Stimulated activated naive CD8-positive, alpha-beta T cell treated with anti-CD3 and anti-CD28 coated beads, Interleukin-15, Interleukin-2, amounts not matched to agents 100 U/mL and 50 U/mL, for 24 hours (primary cell): ENCODE measurements at regions not wholly inside any gene's neighbourhood (a gene's known extent, or its start where the extent isn't known, plus 50 kb on each side); places are given as distances from the start of the nearest gene placed in this dataset.

Source experiments
- ATAC-seq: fragments of 150-1000 bp; cut with Tn5 transposase; one replicate; pipeline ENCODE4 v1.10.0; 2021
- DNase-seq: peaks from one replicate; pipeline ENCODE4 v3.0.0; 2021

DNA sequence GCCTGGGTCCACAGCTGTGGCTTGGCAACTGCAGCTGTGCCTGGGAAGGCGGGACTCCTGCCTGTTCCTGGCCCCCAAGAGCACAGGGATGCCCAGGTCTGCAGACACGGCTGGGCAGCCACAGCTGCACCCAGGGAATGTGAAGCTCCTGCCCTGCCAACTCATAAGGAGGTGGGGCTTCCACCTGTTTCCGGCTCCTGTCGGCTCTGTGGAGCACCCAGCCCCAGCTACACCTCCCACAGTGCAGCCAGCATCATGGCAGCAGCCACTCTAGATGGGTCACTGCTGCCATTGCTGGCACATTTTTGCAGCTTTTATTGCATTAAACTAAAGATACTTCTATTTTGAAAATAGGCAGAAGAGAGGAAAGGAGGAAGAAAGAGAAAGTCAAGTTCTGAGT is 207.9 kb downstream of the SAMD5 start:
- ATAC-seq (peak; percentile 23), DNase-seq (no peak)

- no peak for ATAC-seq
These were observed 209.5 kb downstream of the SAMD5 start for GRCh38 chr6:147717991-147718390.

DNA sequence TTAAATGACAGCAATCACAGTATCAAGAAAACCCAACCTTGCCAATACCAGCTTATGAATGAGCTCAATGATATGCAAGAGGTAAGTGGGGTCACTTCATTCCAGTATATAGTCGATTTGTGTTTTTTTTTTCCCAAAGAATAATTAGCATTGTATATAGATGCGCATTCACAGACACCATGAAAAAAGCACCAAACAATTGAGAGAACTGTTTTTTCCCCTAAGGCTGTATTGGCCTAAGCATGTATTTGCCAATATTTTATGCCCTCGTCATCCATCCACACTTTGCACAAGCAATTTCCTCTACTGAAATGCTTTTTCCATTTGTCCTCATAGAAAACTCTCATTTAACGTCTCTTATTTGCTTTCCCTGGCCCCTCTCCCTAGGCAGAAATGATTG is 213.7 kb downstream of the SAMD5 start:
- ATAC-seq (no peak), DNase-seq (no peak)

More at GRCh38 chr6:147717991-147718390, 209.5 kb downstream of the SAMD5 start:
- no peak for DNase-seq

GRCh38 chr6:147724454-147724853 is 216.0 kb downstream of the SAMD5 start:
- DNase-seq (no peak), ATAC-seq (no peak)

GRCh38 chr6:147726342-147726741 is 217.9 kb downstream of the SAMD5 start:
- no peak for ATAC-seq
- DNase-seq, result no peak

GRCh38 chr6:147728903-147729302 is 220.4 kb downstream of the SAMD5 start:
- DNase-seq (no peak), ATAC-seq (no peak)

GRCh38 chr6:147733686-147734085 is 225.2 kb downstream of the SAMD5 start:
- ATAC-seq, result no peak
- no peak for DNase-seq

GRCh38 chr6:147734151-147734550 is 225.7 kb downstream of the SAMD5 start:
- ATAC-seq, result no peak

DNA sequence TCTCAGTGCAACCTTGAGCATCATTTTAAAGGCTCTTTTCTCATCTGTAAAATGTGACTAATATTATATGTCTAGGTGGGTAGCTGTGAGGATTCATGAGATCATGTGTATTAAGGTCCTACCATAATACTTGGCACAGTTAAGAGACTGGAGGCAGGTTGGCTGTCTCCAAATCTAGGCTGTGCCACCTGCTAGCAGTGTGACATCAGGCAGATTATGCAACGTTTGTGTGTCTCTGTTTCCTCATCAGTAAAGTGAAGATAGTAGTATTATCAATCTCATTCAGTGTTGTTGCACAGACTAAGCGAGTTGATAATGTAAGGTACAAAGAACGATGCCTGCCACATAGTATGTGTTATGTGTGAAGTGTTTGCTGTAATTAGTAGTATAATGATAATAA is 227.4 kb downstream of the SAMD5 start:
- no peak for DNase-seq
- no peak for ATAC-seq

More at GRCh38 chr6:147734151-147734550, 225.7 kb downstream of the SAMD5 start:
- DNase-seq, result no peak

DNA sequence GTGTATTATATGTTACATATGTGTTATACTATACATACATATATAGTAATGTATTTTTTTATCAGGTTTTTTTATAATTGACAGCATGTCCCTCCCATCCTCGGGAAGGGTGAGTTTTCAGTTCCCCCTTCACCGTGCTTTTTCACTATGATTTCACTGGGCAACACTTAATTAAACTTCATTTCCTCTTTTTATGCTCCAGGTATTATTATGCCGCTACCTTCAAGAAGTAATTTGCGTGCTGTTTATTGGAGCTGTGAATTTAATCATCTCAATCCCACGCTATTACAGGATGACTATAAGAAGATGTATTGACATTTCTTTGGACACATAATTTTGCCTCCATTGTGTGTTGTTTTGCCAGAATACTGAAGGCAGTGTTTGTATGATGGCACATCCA is 228.6 kb downstream of the SAMD5 start:
- no peak for ATAC-seq

DNA sequence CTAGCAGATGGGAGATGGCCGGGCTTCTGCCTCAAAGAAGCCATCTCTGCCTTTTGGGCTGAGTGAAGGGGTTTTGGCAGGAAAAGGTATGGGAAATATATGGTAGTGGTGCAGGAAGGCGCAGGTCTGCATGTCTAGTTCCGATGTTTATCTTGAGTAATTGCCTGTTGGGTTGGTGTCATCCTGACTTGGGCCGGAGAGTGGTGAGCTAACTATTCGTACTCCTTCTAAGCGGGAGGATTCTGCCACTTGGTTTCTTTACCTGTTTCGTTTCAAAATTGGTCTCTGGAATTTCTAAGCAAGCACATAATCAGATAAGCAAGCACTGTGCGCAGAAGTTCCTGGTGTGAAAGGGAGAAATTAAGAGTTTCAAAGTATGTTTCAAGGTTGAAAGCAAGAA is 229.6 kb downstream of the SAMD5 start:
- no peak for DNase-seq
- no peak for ATAC-seq

More for the DNA sequence above, 228.6 kb downstream of the SAMD5 start:
- no peak for DNase-seq

DNA sequence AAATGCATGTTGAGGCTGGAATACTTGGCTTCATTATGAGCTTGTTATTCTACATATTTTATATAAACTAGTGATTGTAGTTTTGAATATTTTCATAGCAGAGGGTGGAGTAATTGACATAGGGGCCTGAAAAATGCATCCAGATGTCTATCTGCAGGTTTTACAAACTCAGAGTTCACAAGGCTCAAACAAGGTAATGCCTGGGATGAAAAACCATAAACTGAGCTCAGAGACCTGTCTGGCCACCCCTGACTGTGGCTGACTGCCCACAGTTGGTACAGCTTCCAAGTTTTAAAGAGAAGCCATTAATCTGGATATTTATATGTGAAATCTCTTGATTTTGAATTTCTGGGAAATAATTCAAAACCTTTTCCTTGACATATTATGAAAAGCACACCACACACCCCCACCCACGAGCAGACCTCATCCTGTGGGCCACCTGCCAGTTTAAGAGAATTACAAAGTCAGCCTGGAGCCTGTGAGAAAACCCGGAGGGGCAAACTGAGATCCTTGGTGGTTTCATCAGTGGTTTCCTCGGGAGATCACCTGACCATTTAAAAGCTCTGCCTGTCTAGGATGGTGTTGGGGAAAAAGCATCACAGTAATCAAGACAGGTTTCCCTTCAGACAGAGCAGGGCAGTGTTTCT is 230.1 kb downstream of the SAMD5 start:
- DNase-seq, result no peak
- ATAC-seq, result no peak

DNA sequence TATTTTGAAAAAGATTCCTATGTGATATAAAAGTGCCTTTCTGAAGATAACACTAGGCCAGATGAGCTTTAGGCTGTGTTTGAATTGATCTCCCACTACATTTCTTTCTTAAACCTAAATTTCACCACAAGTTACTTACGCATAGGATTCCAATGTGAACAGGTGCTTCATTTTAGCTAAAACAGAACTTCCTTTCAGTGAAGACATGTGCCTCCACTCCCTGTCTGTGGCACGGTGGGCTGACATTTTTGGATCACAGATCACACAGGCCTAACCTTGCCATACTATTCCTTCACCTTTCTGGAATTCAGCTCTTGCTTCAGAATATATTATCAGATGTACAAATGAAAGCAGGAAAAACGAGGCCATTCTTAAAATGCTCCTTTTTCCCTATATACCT is 231.8 kb downstream of the SAMD5 start:
- ATAC-seq, result no peak
- no peak for DNase-seq

GRCh38 chr6:147740916-147741315 is 232.4 kb downstream of the SAMD5 start:
- DNase-seq, result no peak
- ATAC-seq, result no peak

DNA sequence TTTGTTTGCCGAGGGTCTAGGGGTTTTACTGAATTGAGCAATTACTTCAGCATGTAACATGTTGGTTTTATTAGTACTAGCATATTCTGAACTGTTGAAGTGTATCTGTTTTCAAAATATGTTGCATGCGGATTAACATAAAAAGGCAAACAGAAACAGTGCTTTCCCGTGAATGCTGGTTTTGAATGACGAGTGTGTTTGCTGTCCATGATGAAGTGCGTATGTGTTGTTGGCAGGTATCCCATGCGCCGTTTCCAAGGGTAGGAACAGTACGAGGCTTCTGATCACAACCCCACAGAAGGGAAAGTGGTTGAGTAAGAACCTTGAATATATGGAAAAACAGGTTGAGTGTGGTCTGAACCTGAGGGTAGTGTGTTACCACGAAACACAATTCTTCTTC is 232.9 kb downstream of the SAMD5 start:
- DNase-seq, result no peak

DNA sequence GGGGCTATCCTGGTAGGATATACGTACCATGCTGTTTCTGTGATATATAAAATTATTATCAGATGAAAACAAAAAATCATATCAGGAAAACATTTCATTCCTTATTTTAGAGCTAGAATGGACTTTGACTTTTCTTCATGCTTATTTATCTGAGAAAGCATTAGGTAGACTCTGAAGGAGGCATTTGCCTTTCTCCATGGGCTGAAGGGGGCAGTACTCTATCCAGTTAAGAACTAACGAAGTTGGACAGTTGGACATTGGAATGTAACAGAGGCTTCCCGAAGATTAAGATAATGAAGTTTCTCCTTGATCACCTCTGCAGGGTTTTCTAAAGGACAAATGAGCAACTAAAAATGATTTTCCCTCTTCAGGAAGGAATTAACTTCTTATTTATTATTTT is 233.9 kb downstream of the SAMD5 start:
- ATAC-seq (no peak), DNase-seq (no peak)

More for the DNA sequence above, 232.9 kb downstream of the SAMD5 start:
- no peak for ATAC-seq

DNA sequence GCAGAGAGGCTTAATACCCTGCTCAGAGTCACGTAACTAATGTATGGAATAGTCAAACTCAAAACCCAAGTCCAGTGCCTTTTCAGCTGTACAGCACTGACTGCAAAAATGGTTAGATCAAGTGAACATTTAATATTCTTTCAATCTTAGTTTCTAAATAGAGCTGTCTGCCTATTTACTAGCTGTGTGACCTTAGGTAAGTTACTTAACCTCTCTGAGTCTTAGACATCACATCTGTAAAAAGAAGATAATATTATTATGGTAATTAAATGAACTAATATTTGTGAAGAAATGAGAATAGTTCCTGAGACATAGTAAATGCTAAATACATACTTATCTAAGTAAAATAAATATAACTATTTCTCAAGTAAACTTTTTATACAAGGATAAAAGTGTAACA is 235.5 kb downstream of the SAMD5 start:
- no peak for DNase-seq
- ATAC-seq, result no peak

DNA sequence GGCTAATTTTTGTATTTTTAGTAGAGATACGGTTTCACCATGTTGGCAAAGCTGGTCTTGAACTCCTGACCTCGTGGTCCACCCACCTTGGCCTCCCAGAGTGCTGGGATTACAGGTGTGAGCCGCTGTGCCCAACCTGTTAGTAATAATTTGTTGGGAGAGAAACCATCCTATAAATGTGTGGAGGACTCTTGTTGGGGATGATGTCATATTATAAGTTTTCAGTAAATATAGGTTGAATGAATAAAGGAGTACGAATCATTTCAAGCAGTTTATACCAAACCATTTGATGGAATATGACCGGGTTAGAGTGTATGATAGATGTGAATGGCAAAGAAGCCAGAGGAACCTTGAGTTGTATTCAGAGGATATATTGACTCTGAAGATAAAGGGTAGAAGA is 240.8 kb downstream of the SAMD5 start:
- DNase-seq (no peak), ATAC-seq (no peak)

DNA sequence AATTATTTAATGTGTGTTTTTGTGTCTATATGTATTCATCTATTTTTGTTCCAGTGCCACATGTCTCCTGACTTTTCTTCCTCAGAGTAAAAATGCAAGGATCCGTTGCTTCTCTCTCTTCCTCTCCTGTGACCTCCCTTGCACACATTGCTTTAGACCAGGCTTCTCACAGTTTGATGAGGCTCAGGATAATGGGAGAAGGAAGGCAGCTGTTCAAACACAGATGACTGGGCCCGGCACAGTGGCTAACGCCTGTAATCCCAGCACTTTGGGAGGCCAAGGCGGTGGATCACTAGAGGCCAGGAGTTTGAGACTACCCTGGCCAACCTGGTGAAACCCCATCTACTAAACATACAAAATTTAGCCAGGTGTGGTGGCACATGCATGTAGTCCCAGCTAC is 241.9 kb downstream of the SAMD5 start:
- DNase-seq (no peak), ATAC-seq (no peak)

- DNase-seq, result no peak
- no peak for ATAC-seq
These were observed 242.7 kb downstream of the SAMD5 start for GRCh38 chr6:147751232-147751631.

- no peak for ATAC-seq
- no peak for DNase-seq
These were observed 244.4 kb downstream of the SAMD5 start for GRCh38 chr6:147752689-147753403.

- ATAC-seq, result no peak
- no peak for DNase-seq
These were observed 247.5 kb downstream of the SAMD5 start for GRCh38 chr6:147755999-147756398.

DNA sequence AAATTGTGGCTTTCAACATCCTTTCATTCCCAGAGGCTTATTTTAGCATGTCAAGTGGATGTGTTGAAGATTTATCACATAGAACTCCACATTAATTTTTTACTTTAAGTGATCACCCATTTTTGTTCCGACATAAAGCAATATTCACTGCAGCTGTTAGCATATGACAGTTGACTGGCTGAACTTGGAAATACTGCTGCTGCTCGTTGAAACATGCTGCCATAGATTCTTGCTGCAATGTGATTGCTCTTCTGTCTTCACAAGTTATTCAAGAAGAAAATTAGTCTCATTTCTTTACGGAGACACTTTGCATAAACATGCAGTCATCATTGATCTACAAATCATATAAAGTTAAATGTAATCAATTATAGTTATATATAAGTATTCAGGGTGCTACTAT is 248.4 kb downstream of the SAMD5 start:
- ATAC-seq (no peak), DNase-seq (no peak)

- ATAC-seq (no peak), DNase-seq (no peak)
These were observed 248.8 kb downstream of the SAMD5 start for GRCh38 chr6:147757291-147757690.
